ENCODE measurements at regions not wholly inside any gene's neighbourhood (a gene's known extent, or its start where the extent isn't known, plus 50 kb on each side); places are given as distances from the start of the nearest gene placed in this dataset.
A peak's percentile ranks its signal among the peaks of the same experiment; 100 is the strongest.

- no peak overlapping the region for H3K9ac ChIP-seq
- no peak for TF ChIP-seq Cebpa-rat (IDR thresholded peaks at IDR 0.05)
- no peaks in the 10 kb centered on the region for H3K36me3 ChIP-seq
- no peak overlapping the region for H3K4me3 ChIP-seq
- H3K4me2 ChIP-seq, result peak overlapping the region; percentile 87
- H3K27me3 ChIP-seq, result no peaks in the 10 kb centered on the region
- H3K27ac ChIP-seq, result no peak overlapping the region
- peaks cover 38% of the 10 kb centered on the region for H3K4me1 ChIP-seq
- peaks cover 5% of the 10 kb centered on the region; the same call in 1 of the 2 replicates for H3K9me3 ChIP-seq
- no peaks in the 10 kb centered on the region for H4K20me1 ChIP-seq
These were observed 57.4 kb upstream of the BAIAP2L1 start for GRCh38 chr7:98458090-98458875.

- no peak for TF ChIP-seq Cebpa-rat (IDR thresholded peaks at IDR 0.05)
- Histone ChIP-seq H3K27me3 (no peaks in the 10 kb centered on the region), H3K9ac (no peak overlapping the region), H3K27ac (no peak overlapping the region), H3K4me3 (no peak overlapping the region), H3K9me3 (peaks cover 19% of the 10 kb centered on the region), H3K4me1 (peaks cover 38% of the 10 kb centered on the region), H3K36me3 (no peaks in the 10 kb centered on the region), H3K4me2 (peak overlapping the region; percentile 87), H4K20me1 (no peaks in the 10 kb centered on the region)
These were observed 56.0 kb upstream of the BAIAP2L1 start for GRCh38 chr7:98456866-98457265.

GRCh38 chr7:98452791-98453190 lies 51.9 kb upstream of the BAIAP2L1 start:
- Histone ChIP-seq H3K4me2 (no peak overlapping the region), H3K9me3 (peaks cover 22% of the 10 kb centered on the region), H4K20me1 (no peaks in the 10 kb centered on the region), H3K27me3 (no peaks in the 10 kb centered on the region), H3K9ac (no peak overlapping the region), H3K27ac (no peak overlapping the region), H3K36me3 (no peaks in the 10 kb centered on the region), H3K4me3 (no peak overlapping the region), H3K4me1 (peaks cover 16% of the 10 kb centered on the region)
- no peak for TF ChIP-seq Cebpa-rat (IDR thresholded peaks at IDR 0.05)
